Frontal cortex (tissue), 3 donors: ENCODE measurements at regions not wholly inside any gene's neighbourhood (a gene's known extent, or its start where the extent isn't known, plus 50 kb on each side); places are given as distances from the start of the nearest gene placed in this dataset.
"Not testable (repeated sequence)": the region's sequence is repeated elsewhere in the genome, so short reads cannot be mapped to it uniquely, and the experiment has no call there.

Experiments used
- DNase-seq, 2 donors: peaks; one replicate each; pipeline ENCODE4 v3.0.0; 2012; ENCODE audit warnings: low spot score in 2 of 2
- FAIRE-seq: peaks from 2 replicates; lab custom pipeline; 2012; peaks lifted over from hg19 to GRCh38; lab: Jason Lieb, UNC
- donor health status: control.
- donor health status: control.
- donor health status: control.

DNA sequence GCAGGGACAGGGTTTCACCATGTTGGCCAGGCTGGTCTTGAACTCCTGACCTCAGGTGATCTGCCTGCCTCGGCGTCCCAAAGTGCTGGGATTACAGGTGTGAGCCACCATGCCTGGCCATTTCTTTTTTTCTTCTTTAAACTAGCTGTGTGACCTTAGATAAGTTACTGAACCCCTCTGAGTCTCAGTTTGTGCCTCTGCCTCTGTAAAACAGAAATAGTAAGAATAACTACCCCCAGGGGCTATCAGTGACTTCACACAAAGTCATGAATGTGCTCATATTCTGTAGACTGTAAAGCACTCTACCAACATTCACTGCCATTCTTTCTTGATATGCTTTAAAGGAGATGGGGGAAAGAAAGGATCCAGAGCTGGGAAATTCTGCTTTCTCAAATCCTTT, 120.7 kb downstream of the RPLP1 start:
- not testable (repeated sequence) for DNase-seq, FAIRE-seq

DNA sequence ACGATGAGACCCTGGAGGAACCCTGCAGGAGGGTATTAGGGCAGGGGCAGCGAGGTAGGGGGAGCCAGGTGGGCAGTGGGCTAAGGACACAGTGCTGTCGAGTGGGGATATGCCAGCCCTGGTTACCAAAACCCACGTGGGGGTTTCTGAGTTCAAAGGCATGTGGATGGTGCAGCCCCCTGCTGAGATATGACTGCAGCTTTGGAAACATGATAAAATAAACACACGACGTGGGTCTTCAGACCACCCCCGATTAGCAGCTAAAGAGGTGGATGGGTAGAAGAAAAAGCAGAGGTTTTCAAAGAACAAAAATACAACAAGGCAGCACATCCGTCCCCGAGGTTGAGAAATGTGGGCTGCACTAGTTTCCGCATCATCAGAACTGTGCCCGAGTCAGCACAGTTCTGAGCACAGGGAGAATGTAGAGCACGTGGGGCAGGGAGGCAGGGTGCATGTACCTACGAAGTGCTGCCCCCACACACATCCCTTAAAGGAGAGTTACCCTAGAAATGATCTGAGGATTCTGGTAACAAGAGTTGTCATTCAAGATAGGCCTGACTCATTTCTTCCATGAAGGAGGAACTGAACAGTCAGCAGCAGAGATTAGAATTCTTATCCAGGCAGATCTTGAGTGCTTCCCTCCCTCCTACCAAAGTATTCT, 121.3 kb downstream of the RPLP1 start:
- FAIRE-seq (no peak), DNase-seq (no peak)

DNA sequence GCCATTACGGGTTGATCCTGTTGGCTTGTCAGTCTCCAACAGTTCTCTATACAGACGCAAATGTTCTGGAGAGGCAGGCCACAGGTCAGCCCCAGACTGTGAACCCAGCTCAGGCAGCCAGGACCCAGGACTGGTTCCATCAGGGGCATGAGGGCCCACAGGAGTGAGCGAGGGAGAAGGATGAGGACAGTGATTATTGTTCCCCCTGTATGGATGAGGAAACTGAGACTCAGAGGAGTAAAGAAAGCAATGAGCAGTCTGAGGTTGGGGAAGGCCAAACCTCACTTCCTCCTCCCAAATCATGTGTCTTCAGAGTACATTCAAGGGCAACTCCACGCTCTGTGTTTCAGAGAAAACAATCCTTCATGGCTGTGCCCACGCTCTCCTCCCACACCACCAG, 121.9 kb downstream of the RPLP1 start:
- FAIRE-seq: no peak

DNA sequence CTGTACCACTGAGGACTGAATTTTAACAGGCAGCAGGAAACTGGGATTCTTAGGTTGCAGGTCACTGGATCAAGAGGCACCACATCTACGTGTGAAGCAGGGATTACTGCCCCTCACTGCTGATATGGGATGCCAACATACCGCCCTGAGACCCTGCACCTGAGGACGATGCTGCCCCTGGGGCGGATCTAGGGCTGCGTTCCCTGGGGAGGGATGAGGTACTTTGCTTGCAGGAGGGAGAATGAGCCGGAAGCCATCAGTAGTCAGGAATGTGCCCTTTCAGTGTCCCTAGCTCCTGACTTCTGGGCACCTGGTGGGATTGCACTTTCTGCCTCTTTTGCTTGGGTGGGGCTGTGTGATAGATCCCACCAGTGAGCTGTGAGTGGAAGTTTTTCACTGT, 122.8 kb downstream of the RPLP1 start:
- FAIRE-seq (no peak), DNase-seq (no peak)

More for the DNA sequence above, 121.9 kb downstream of the RPLP1 start:
- no peak for DNase-seq

DNA sequence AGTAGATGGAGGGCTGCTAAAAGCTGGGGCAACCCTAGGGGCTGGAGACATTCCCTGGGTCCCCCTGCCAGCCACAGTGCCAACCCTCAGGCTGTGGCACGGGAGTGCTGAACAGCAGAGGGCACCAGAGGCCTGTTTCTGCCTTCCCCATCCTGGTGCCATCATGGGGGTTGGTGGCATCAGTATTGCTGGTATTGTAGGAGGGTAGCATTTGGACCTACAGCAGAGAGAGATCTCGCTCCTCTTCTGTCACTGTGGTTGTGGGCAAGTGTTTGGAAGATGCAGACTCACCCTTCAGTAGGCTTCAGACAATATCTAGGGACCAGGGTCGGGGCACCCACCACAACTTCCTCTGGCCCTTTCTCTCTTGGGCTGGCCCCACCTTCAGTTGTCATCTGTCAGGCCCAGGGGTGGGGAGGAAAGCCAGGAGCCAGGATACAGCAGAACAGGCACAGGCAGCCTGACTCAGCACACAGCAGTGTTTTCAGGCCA, 123.5 kb downstream of the RPLP1 start:
- FAIRE-seq (no peak), DNase-seq (peak in 1 of 2 donors; percentile 58)

DNA sequence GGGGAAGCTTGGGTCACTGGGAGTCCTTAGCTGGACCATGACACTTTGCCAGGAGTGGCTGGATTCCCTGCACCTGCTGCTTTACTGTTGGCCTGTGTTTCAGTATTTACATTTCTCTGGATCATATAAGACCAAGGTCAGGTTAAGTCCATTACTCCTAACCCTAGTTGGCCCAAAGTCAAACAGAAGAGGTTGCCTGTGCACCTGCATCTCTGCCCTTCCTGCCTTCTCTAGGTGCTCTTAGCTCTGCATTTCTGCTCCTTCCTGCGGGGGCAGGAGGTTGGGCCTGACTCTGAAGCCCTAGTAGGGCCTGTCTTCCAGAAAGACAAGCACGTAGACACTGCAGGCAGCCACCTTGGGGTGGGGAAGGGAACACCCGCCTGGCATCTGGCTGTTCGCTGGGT, 124.3 kb downstream of the RPLP1 start:
- FAIRE-seq (no peak), DNase-seq (no peak)

DNA sequence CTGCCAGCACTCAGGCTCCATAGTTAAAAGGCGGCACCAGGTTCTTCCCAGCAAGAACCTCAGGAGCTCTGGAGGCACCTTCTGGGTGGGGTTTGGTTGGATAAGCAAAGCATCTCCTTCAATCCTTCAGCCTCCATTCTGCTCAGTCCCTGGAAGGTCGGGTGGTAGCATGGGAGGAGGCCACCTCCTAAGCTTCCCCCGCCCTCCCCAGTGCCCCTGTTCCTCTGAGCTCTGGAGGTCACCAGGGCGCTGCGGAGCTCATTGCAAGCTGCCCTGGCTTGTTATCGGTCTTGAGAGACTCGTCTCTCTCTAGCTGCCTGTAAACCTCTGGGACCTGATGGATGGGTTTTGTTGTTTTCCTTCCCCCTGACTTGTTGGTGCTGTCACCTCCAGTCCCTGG, 124.8 kb downstream of the RPLP1 start:
- FAIRE-seq: no peak
- no peak for DNase-seq

DNA sequence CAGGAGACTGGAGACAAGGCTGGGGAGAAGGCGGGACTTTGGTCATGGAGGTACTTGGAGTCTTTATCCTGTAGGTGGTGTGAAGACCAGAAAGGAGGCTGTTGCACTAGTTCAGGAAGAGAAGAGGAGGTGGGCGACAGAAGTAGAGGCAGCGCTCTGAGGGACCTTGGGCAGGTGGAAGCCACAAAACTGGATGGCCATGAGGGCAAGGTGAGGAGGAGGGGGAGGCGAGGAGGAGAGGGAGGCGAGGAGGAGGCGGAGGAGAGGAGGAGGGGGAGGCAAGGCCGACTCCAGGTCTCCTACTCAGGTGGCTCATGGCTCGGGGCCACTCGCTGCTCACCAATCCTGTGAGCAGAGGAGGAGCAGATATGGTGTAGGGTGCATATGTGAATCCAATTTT, 125.6 kb downstream of the RPLP1 start:
- no peak for FAIRE-seq
- DNase-seq: no peak

DNA sequence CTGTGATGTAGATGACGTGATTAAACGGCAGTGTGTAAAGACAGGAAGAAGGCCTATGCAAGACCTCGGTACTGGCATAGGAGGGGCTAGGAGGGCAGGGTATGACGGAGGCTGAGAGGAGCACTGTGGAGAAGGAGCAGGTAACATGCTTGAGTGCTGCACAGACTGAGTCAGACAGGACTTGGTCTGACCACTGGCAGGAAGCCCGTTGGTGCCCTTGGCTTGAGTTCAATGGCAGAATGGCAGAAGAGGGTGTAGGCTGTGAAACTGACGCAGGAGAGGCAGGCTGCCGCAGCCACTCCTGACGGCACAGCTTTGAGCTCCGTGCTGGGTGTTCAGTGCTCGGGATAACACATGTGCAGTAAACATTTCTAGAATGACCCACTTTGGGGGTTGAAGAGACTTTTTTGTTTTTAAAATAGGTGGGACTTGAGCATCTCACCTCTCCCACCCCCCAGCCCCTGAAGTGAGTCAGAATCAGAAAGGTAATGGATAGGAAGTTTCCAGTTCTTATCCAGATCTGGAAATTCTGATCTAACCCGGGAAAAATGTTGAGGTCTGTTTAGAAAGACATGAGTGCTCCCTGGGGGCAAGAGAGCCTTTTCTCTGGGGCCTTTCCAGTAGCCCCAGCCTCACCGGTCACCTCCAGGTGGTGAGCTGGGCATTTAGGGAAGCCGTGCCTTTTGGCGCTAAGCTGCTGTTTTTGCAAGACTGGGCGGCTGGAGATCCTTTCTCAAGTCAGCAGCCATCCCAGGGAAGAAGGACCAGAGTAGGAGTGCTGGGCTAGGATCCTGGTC, 126.4 kb downstream of the RPLP1 start:
- DNase-seq: no peak
- FAIRE-seq: no peak

DNA sequence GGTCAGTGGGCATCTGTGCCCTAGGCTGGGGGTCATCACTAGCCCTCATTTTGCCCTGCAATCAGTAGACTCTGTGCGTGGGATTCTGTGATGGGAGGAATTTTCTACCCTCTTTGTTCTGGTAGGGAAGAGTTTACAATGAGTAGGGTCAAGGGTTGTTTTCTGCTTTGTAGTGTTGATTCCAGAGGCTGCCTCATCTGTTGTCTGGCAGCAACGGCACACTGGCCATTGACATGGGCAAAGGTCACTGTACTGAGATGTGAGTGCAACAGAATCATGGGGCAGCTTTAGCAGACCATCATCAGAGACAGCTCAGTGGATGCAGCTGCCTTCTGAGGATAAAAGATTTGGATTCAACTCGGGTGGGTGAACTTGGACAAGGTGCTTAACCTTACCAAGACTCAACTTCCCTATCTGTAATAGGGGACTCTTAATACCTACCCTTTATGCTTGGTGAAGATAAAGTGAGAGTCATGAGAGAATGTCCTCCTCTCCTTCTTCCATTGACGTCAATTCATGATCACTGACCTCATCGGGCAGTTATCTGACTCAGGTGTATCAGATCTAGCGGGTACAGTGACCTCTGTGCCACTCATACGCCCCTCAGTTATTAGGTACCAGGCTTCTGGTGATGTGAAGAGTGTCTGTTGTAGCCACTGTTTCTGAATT, 127.5 kb downstream of the RPLP1 start:
- FAIRE-seq (no peak), DNase-seq (no peak)

DNA sequence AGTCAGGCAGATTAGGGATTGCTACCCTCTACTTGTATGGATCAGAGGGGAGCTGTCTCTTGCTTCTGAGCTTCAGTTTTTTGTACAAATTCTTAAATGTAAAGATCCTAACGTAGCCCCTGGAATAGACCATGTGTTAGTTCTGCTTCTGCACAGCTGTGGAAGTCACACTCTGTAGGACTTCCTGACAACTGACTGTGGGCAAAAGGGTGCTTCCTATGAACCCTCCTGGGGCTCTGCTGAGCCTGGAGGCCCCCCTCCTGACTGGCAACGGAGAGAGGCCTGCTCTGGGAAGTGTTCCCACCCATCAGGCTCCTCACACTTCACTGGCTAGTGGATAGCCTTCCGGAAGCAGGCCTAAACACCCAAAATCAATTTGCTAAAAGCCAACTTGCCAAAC, 131.0 kb downstream of the RPLP1 start:
- FAIRE-seq (no peak), DNase-seq (no peak)

DNA sequence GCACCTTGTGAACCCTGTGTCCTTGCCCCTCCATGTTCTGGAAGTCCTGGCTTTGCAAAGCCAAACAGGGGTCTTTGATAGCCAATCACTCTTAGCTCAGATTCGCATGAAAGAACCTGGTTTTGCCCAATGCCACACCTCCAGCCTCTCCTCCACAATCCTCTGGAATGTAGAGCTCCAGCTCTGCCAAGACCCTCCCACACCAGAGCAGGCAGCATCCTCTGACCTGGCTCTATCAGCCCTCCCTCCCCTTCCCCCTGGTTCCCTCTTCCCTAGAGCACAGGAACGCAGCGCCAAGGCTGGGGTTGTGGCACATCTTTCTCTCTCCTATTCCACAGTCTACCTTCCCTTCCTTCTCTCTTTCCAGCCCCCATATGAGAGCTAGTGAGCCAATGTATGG, 133.3 kb downstream of the RPLP1 start:
- DNase-seq: no peak
- FAIRE-seq: no peak

DNA sequence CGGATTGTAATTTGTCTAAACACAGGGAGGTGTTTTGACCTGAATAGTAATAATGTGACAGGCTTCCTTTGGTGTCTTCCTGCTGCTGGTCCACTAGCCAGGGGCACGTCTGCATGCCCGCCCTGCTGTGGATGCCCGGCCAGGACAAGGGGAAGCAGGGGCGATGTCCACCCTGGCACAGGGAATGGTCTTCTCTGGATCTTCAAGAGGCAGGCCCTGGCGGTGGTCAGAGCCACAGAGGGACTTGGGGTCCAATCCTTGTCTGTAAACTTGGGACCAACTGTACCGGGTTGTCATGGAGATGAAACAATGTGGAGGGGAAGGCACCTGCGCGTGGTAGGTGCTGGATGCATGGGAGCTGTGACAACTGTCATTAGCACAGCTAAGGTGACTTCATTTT, 134.1 kb downstream of the RPLP1 start:
- FAIRE-seq (no peak), DNase-seq (no peak)

DNA sequence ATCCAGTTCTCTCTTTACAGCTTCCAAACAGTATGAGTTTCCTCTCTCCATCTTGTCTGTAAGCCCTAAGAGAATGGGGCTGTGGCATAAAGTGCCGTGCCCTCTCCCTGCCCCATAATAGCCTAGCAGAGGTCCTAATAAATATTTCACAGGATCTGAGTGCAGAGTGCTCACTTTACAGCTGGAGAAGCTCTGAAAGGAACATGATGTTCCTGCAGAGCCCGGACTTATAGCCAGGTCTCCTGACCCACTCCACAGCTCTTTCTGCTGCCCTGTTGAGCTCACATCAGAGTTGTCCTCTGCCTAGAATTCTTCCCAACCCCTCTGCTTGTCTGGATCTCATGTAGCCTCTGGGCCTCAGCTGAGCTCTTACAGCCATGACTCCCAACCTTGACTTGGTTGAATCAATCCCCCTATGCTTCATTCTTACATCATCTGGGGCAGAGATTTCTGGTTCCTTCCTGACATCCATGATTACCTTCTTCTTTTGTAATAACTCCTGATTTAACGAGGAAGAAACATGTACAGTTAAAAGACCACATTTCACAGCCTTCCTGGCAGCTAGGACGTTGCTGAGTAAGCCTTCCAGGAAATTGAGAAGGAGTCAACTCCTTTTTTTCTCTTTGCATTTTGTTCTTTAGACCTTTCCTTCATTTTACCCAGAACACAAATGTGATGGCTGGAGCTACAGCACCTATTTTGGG, 135.3 kb downstream of the RPLP1 start:
- DNase-seq: no peak
- FAIRE-seq: no peak

DNA sequence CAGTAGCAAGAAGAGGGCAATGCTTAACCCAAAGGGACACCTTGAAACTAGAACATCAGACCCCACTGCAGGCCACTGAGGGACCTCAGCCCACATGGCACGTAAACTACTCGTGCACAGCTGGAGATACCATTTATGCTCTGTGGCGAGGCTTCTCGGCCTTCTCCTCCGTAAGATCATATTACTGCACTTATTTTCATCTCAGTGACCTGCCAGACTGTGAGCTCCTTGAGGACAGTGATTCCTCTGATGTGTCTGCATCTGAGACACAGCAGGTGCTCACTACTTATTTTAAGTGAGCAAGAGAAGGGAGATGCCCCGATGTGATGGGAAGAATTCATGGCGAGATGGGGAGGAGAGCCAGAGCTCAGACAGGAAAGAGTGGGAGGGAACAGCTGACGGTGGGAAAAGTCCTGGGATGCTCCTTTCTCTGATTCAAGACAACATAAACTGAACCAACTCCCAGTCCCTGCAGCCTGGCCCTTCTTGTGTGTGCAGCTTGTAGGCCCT, 137.6 kb downstream of the RPLP1 start:
- no peak for FAIRE-seq
- no peak for DNase-seq

DNA sequence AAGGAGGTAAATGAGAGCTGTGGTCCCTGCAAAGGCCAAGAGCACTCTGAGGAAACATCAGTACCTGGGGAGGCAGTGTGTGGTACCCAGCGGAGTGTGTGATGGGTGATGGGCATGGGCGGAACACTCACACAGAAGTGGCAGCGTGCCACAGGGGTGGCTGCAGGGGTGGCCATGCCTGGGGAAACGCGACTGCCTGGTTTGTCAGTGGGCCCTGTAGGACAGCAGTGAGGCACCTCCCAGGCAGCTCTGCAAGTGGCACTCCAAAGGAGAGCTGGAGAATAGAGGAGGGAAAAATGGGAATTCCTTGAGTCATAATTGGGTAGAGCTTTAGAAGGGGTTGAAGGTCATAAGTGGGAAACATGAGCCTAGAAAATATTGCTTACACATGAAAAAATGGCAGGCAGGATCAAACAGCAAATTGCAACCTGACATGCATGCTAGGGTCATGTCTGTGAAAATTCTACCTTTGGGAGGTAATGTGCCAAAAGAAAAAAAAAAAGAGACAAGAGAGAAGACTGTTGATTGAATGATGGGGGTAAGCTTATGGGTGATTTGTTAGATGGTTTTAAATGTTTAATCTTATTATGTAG, 138.4 kb downstream of the RPLP1 start:
- no peak for FAIRE-seq
- DNase-seq: no peak

DNA sequence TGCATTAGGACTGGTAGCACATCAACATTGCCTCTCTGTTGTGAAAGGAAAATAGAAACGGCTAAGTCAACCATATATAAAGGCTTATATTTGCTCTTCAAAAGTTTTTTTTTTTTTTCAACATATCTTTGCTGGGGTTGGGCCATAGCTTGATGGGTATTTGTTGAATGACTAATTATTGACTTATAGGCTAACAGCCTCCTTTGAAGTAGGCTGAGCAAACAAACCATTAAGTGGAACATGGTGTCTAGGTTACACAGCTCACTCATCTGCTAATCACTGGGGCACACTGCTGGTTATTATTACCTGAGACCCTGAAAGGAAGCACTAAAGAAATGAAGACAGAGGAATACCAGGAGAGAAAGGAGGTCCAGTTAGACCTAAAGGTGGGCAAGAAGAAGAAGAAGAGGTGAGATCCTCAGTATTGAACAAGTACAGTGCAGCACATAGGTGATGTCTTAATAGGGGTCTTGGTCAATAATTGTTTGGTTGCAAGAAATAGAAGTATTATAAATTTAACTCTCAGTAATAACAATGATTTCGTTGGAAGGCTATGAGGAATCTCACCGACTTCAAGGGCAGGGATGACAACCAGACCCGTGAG, 139.4 kb downstream of the RPLP1 start:
- DNase-seq (no peak), FAIRE-seq (no peak)

DNA sequence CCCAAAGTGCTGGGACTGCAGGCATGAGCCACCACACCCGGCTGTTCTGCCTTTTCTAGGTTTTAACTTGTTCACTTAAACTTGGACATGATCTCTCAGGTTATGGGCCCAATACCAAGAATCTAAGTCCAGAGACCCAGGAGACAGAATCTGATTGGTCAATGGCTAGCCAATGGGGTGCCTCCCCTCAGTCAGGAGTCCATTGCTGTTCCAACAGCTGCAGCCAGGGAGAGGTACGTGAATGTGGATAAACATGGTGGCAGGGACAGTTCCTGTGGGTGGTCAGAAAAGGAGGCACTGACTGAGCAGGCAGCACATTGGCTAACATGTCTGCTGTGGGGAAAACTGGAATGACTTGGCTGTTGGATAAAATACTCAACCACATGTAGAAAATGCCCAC, 140.3 kb downstream of the RPLP1 start:
- FAIRE-seq (no peak), DNase-seq (no peak)

DNA sequence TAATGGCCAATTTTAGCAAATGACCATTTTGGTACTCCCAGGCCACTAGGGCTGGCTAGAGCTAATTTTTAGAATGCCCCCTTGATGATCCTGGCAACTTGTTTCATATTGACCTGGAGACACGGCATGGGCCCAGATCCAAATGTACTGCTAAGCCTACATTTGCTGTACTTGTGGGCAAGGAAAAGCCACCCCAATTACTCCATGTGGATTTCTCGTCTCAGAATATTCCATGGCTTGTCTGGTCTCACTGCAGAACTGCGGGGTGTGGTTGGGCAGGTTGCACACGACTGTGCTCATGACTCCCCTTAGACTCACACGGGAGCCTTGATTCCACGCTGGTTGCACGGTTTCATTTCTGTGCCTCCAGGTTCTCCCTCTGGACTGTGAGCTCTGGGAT, 140.9 kb downstream of the RPLP1 start:
- FAIRE-seq (no peak), DNase-seq (no peak)
